K562 (cell line): ENCODE measurements at regions not wholly inside any gene's neighbourhood (a gene's known extent, or its start where the extent isn't known, plus 50 kb on each side); places are given as distances from the start of the nearest gene placed in this dataset.

Experiments
- ATAC-seq: fragments of 200-7000 bp; cut with Tn5 transposase; 3 replicates; pipeline ENCODE4 v1.9.1; 2020; ENCODE audit warnings: moderate library complexity
- BruUV-seq: library from RNA; stranded (reverse); fragments of 400-500 nt; replicated peaks from 2 replicates; lab custom pipeline; 2021; lab: Mats Ljungman, UMichigan
- CTCF ChIA-PET: fragments of 300-600 bp; formaldehyde crosslinking; extraction: SDS; loops from one replicate; lab custom pipeline; 2021; ENCODE audit warnings: low intra/inter-chr PET ratio; lab: Yijun Ruan, JAX
- POLR2A ChIA-PET: fragments of 300-600, 350-650 bp; sonication (Branson Sonifier 250); formaldehyde crosslinking; extraction: SDS; loops from one replicate; lab custom pipeline; 2021; ENCODE audit warnings: antibody characterized with exemption, inconsistent platforms; lab: Yijun Ruan, JAX
- DNase-seq, 4 experiments: peaks; one replicate each; pipeline versions ENCODE4 v3.0.0 to v3.0.0-alpha.2; 2011 to 2018; ENCODE audit warnings: low spot score in 3 of 4, mixed read lengths in 3 of 4; ENCODE audit errors: extremely low read depth in 1 of 4
- FAIRE-seq: peaks from 2 replicates; lab custom pipeline; 2011; peaks lifted over from hg19 to GRCh38; lab: Jason Lieb, UNC
- H2AFZ ChIP-seq: 2 replicates; pipeline ENCODE4 v1.6.0; 2011; ENCODE audit warnings: low read depth, low read length, control low read depth, inconsistent platforms
- H3K27ac ChIP-seq: fragments of 200-600 bp; 3 replicates; pipeline ENCODE4 v1.8.0; 2011; ENCODE audit warnings: low read depth, mild to moderate bottlenecking, control low read depth, inconsistent platforms, low read length, moderate library complexity, mixed read lengths; ENCODE audit errors: extremely low read depth
- H3K27me3 ChIP-seq, 2 experiments: fragments of 300-600 bp in 1 of 2; 2 replicates in 1 of 2; 3 replicates in 1 of 2; pipeline versions ENCODE4 v1.6.0 to v1.8.0; 2011; ENCODE audit warnings: inconsistent platforms in 2 of 2, low read length in 2 of 2, mild to moderate bottlenecking in 1 of 2, mixed read lengths in 1 of 2, moderate library complexity in 1 of 2; ENCODE audit not compliant: control insufficient read depth in 2 of 2, insufficient read depth in 2 of 2
- H3K36me3 ChIP-seq: fragments of 300-600 bp; 3 replicates; pipeline ENCODE4 v1.8.0; 2011; ENCODE audit warnings: mild to moderate bottlenecking, low read length, inconsistent platforms; ENCODE audit not compliant: control insufficient read depth, insufficient read depth
- H3K4me1 ChIP-seq, 2 experiments: fragments of 200-600 bp in 1 of 2; replicated peaks in 1 of 2; 2 replicates in 1 of 2; 3 replicates in 1 of 2; pipeline versions ENCODE4 v1.5.1 to v1.8.0; 2011; ENCODE audit warnings: inconsistent platforms in 2 of 2, low read length in 2 of 2, mild to moderate bottlenecking in 1 of 2, mixed read lengths in 1 of 2, moderate library complexity in 1 of 2; ENCODE audit not compliant: control insufficient read depth in 2 of 2, insufficient read depth in 2 of 2
- H3K4me2 ChIP-seq: 2 replicates; pipeline ENCODE4 v1.6.1; 2011; ENCODE audit warnings: low read length, control low read depth, inconsistent platforms, mixed read lengths; ENCODE audit not compliant: insufficient read depth
- H3K4me3 ChIP-seq: fragments of 200-600 bp; sonication (generic), shearing (Covaris generic); 2 replicates; pipeline ENCODE4 v1.5.1; 2016; ENCODE audit warnings: control low read depth, inconsistent platforms
- H3K79me2 ChIP-seq: fragments of 200-600 bp; 3 replicates; pipeline ENCODE4 v1.8.0; 2011; ENCODE audit warnings: low read length, inconsistent platforms; ENCODE audit not compliant: control insufficient read depth, insufficient read depth
- H3K9ac ChIP-seq, 2 experiments: 2 replicates each; pipeline versions ENCODE4 v1.6.0 to v1.6.1; 2011; ENCODE audit warnings: low read depth in 2 of 2, low read length in 2 of 2, control low read depth in 1 of 2, inconsistent platforms in 1 of 2, mild to moderate bottlenecking in 1 of 2, mixed read lengths in 1 of 2; ENCODE audit not compliant: insufficient read depth in 1 of 2
- H3K9me1 ChIP-seq: one replicate; pipeline ENCODE4 v1.6.0; 2011; ENCODE audit warnings: inconsistent platforms, mild to moderate bottlenecking, low read length, moderate library complexity; ENCODE audit not compliant: control insufficient read depth, insufficient read depth
- H3K9me3 ChIP-seq: replicated peaks from 2 replicates; pipeline ENCODE4 v1.5.1; 2011; ENCODE audit warnings: low read depth, low read length, inconsistent platforms; ENCODE audit not compliant: control insufficient read depth, insufficient read depth
- H4K20me1 ChIP-seq: replicated peaks from 2 replicates; pipeline ENCODE4 v1.6.1; 2011; ENCODE audit warnings: low read length, inconsistent platforms, mixed read lengths; ENCODE audit not compliant: control insufficient read depth, insufficient read depth
- HINFP ChIP-seq: fragments of 450-650 bp; conservative IDR thresholded peaks from 2 replicates; pipeline ENCODE4 v1.6.1; 2016; ENCODE audit warnings: missing genetic modification characterization, low read depth, mild to moderate bottlenecking, control low read depth, missing compliant biosample characterization
- ZBTB40 ChIP-seq, 2 experiments: fragments of 450-650 bp in 1 of 2; sonication (generic) in 1 of 2; formaldehyde crosslinking in 1 of 2; IDR thresholded peaks; 2 replicates each; pipeline versions ENCODE4 v1.7.1 to v1.9.0; 2016 to 2022; ENCODE audit warnings: inconsistent platforms in 1 of 2, mild to moderate bottlenecking in 1 of 2, missing genetic modification reagents in 1 of 2
- WGBS: fragments of 100-300 bp; shearing (Covaris generic); methylation state at CpG from one replicate; pipeline ENCODE4 v1.1.6; 2016; ENCODE audit warnings: low coverage, mixed read lengths; ENCODE audit not compliant: insufficient coverage; ENCODE audit errors: missing lambda C conversion rate; 5-methylcytosine and 5-hydroxymethylcytosine counted together
- in situ Hi-C: fragments of 300-500 bp; cut with MboI; formaldehyde crosslinking; loops from 4 replicates; pipeline ENCODE4 v1.15.0; 2018; ENCODE audit warnings: inconsistent platforms, mixed read lengths
- intact Hi-C: fragments of 100-400 bp; cut with micrococcal nuclease; formaldehyde crosslinking; loops from 2 replicates; pipeline ENCODE4 v1.14.2; 2022

GRCh38 chrX:1713296-1713695 is 98.4 kb downstream of the ASMT start:
- Histone ChIP-seq H3K4me3 (no peak overlapping the region), H3K4me1 (no peaks in the 10 kb centered on the region), H3K36me3 (no peaks in the 10 kb centered on the region), H3K9ac (no peak overlapping the region), H3K27me3 (no peaks in the 10 kb centered on the region), H3K4me2 (no peak overlapping the region), H3K27ac (no peak overlapping the region), H4K20me1 (no peaks in the 10 kb centered on the region), H3K79me2 (no peaks in the 10 kb centered on the region), H3K9me1 (no peaks in the 10 kb centered on the region), H2AFZ (no peak overlapping the region), H3K9me3 (no peaks in the 10 kb centered on the region)
- DNase-seq (no peak), FAIRE-seq (no peak), ATAC-seq (no peak)
- TF ChIP-seq ZBTB40 (IDR thresholded peaks at IDR 0.05) (peak; percentile 86), ZBTB40 (CRISPR knock-in tag; IDR thresholded peaks at IDR 0.05) (no peak), HINFP (no peak)
- ChIA-PET POLR2A (no interaction called here), CTCF (no interaction called here)
- in situ Hi-C loops = no loop called here
- intact Hi-C loops = no loop called here
- WGBS = 0% methylated on average over 2 of the region's 2 CpGs
- no TSS peak for BruUV-seq
